ENCODE measurements at regions not wholly inside any gene's neighbourhood (a gene's known extent, or its start where the extent isn't known, plus 50 kb on each side); places are given as distances from the start of the nearest gene placed in this dataset.
"Not testable (repeated sequence)": the region's sequence is repeated elsewhere in the genome, so short reads cannot be mapped to it uniquely, and the experiment has no call there.

DNA sequence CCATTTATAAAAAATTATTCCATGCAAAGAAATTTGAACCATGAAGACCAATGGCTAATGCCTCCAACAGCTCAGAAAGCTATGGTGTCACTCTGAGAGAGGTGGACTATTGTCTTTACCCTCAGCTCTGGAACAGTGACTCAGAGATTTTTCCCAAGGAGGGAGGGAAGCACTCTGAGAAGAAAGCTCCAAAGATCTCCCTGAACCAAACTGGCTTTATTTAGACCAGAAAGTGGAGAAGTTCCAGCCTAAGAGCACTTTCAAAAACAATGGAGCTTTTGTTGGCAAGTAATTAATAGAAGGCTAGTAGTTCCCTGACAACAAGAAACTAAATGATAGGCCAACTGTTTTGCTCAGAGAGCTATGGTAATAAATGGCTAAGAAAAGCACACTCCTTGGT is 599.9 kb upstream of the MDGA2 start:
- no peak for DNase-seq (ENCODE audit: low spot score)
- H3K4me3 ChIP-seq = no peak overlapping the region
- TF ChIP-seq, protein P1, sequence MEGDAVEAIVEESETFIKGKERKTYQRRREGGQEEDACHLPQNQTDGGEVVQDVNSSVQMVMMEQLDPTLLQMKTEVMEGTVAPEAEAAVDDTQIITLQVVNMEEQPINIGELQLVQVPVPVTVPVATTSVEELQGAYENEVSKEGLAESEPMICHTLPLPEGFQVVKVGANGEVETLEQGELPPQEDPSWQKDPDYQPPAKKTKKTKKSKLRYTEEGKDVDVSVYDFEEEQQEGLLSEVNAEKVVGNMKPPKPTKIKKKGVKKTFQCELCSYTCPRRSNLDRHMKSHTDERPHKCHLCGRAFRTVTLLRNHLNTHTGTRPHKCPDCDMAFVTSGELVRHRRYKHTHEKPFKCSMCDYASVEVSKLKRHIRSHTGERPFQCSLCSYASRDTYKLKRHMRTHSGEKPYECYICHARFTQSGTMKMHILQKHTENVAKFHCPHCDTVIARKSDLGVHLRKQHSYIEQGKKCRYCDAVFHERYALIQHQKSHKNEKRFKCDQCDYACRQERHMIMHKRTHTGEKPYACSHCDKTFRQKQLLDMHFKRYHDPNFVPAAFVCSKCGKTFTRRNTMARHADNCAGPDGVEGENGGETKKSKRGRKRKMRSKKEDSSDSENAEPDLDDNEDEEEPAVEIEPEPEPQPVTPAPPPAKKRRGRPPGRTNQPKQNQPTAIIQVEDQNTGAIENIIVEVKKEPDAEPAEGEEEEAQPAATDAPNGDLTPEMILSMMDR (IDR thresholded peaks at IDR 0.05) = no peak
- no peak overlapping the region for H3K27ac ChIP-seq

DNA sequence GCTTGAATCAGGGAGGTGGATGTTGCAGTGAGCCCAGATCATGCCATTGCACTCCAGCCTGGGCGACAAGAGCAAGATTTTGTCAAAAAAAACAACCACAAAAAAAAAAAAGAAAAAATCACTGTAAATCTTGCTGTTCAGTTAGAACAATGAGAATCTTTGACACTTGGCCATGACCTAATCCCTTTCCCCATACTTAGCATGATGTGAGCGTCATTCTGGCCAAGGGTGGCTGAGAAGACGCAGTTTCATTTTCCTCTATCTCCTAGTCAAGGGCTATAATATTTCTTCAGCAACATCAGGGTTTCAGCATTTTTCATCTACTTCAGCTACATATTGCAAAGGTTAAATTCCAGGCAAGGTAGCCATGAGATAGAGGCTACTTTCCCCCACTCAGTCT is 599.4 kb upstream of the MDGA2 start:
- TF ChIP-seq, protein P1 (IDR thresholded peaks at IDR 0.05) = no peak
- H3K27ac ChIP-seq = no peak overlapping the region
- DNase-seq (ENCODE audit: low spot score) = no peak
- no peak overlapping the region for H3K4me3 ChIP-seq

DNA sequence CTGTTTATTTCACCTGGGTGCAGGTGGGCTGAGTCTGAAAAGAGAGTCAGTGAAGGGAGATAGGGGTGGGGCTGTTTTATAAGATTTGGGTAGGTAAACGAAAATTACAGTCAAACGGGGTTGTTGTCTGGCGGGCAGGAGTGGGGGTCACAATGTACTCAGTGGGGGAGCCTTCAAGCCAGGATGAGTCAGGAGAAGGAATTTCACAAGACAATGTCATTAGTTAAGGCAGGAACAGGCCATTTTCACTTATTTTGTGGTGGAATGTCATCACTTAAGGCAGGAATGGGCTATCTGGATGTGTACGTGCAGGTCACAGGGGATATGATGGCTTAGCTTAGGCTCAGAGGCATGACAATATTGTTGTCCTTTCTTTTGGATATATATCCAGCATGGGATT is 592.5 kb upstream of the MDGA2 start:
- not testable (repeated sequence) for H3K4me3 ChIP-seq; H3K27ac ChIP-seq; DNase-seq (ENCODE audit: low spot score)

DNA sequence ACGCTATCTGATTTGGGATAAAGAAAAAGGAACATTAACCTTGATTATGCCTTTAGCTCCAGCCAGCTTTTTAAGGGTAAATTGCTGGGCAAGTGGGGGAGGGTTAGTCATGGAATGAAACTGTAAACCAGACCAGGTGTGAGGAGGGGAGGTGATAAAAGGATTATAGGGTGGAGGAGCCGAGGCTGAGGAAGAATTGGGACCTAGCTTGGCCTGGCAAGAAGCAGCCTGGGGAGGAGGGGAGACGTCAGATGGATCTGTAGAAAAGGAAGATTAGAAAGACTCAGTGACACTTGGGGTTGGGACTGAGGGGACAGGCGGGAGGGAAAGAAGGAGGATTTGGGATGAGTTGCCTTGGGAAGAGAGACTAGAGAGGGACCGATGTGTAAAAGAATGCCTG is 590.8 kb upstream of the MDGA2 start:
- not testable (repeated sequence) for DNase-seq (ENCODE audit: low spot score); H3K4me3 ChIP-seq; H3K27ac ChIP-seq

DNA sequence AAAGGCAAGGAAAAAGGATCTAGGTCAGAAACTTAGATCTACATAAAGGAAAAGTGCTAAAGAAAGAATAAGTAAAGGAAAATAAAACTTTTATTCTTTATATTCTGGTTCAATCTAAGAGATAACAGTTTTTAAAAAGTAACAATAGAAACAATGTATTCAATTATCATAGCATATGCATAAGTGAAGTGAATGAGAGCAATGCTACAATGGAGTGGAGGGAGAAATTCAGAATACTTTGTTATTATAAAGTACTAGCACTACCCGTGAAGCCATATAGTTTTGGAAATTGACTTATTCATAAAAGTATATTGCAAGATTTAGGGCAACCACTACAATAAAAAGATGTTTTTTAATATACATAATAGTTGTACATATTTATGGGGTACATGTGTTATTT is 586.0 kb upstream of the MDGA2 start:
- H3K4me3 ChIP-seq = no peak overlapping the region
- no peak for DNase-seq (ENCODE audit: low spot score)
- no peak overlapping the region for H3K27ac ChIP-seq
- TF ChIP-seq, protein P1 (IDR thresholded peaks at IDR 0.05) = no peak

DNA sequence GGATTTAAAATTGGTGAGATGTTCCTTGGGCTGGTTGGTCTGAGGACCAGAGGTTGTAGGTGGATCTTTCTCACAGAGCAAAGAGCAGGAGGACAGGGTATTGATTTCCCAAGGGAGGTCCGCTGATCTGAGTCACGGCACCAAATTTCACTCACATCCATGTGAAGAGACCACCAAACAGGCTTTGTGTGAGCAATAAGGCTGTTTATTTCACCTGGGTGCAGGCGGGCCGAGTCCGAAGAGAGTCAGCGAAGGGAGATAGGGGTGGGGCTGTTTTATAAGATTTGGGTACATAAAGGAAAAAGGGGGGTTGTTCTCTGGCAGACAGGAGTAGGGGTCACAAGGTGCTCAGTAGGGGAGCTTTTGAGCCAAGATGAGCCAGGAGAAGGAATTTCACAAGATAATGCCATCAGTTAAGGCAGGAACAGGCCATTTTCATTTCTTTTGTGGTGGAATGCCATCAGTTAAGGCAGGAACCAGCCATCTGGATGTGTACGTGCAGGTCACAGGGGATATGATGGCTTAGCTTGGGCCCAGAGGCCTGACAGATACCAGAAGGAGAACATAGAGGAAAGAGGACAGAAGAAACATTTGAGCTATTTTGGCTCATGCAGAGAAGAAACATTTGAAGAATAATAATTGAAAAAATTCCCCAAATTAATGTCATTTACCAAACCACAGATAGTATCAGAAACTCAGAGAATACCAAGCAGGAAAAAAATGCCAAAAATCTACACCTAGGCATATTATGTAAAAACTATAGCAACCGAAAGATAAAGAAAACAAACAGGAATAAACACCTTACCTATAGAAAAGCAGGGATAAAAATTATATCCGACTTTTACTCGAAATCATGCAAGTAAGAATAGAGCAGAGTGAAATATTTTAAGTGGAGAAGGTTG is 585.2 kb upstream of the MDGA2 start:
- DNase-seq (ENCODE audit: low spot score); H3K27ac ChIP-seq; H3K4me3 ChIP-seq: not testable (repeated sequence)

DNA sequence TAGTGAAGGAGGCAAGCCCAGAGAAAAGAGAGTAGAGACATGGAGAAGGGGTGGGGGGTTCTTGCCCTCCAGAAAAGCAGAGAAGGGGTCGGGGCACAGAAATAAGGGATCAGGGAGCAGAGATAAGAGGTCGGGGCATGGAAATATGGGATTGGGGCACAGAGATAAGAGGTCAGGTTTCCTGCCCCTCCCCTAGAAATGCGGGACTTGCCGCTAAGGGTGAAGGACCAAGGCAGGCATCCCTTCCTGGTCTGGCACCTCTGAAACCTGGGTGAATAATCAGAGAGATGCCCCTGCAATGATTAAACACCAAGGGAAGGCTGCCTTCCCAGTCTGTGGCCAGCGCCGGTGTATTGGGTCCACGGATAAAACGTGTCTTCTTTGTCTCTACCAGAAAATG is 584.5 kb upstream of the MDGA2 start:
- not testable (repeated sequence) for DNase-seq (ENCODE audit: low spot score); H3K27ac ChIP-seq; H3K4me3 ChIP-seq

DNA sequence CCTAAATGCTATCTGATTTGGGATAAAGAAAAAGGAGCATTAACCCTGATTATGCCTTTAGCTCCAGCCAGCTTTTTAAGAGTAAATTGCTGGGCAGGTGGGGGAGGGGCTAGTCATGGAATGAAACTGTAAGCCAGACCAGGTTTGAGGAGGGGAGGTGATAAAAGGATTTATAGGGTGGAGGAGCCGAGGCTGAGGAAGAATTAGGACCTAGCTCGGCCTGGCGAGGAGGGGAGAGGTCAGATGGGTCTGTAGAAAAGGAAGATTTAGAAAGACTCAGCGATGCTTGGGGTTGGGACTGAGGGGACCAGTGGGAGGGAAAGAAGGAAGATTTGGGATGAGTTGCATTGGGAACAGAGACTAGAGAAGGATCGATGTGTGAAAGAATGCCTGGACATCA is 583.8 kb upstream of the MDGA2 start:
- DNase-seq (ENCODE audit: low spot score); H3K27ac ChIP-seq; H3K4me3 ChIP-seq: not testable (repeated sequence)

DNA sequence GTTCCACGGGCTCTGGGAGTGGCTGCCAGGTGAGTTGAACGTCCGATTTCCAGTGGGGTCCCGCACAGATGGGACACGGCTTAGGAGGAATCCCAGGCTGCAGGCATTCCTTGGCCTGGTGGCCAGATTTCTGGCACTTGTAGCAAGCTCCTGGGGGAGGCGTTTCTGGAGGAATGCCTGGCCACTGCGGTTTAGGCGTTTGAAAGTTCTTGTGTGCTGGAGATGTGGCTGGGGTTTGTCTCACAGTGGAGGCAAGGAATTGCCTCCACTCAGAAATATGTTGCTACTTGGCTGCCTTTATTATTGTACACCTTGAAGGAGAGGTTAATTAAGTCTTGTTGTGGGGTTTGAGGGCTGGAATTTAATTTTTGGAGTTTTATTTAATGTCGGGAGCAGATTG is 583.3 kb upstream of the MDGA2 start:
- DNase-seq (ENCODE audit: low spot score); H3K4me3 ChIP-seq; H3K27ac ChIP-seq: not testable (repeated sequence)

DNA sequence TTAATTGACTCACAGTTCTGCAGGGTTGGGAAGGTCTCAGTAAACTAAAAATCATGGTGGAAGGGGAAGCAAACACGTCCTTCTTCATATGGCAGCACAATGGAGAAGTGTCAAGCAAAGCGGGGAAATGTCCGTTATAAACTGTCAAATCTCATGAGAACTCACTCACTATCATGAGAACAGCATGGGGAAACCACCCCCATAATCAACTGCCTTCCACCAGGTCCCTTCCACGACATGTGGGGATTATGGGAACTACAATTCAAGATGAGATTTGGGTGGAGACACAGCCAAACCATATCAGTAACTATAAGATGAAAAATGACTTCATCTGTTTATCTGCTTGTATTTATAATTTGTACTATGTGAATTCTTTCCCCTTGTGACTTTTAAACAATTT is 577.6 kb upstream of the MDGA2 start:
- TF ChIP-seq, protein P1 (IDR thresholded peaks at IDR 0.05) = no peak
- no peak overlapping the region for H3K4me3 ChIP-seq
- no peak overlapping the region for H3K27ac ChIP-seq
- no peak for DNase-seq (ENCODE audit: low spot score)

Measured in coronary artery (tissue), 2 donors.